ENCODE measurements at regions not wholly inside any gene's neighbourhood (a gene's known extent, or its start where the extent isn't known, plus 50 kb on each side); places are given as distances from the start of the nearest gene placed in this dataset.

DNA sequence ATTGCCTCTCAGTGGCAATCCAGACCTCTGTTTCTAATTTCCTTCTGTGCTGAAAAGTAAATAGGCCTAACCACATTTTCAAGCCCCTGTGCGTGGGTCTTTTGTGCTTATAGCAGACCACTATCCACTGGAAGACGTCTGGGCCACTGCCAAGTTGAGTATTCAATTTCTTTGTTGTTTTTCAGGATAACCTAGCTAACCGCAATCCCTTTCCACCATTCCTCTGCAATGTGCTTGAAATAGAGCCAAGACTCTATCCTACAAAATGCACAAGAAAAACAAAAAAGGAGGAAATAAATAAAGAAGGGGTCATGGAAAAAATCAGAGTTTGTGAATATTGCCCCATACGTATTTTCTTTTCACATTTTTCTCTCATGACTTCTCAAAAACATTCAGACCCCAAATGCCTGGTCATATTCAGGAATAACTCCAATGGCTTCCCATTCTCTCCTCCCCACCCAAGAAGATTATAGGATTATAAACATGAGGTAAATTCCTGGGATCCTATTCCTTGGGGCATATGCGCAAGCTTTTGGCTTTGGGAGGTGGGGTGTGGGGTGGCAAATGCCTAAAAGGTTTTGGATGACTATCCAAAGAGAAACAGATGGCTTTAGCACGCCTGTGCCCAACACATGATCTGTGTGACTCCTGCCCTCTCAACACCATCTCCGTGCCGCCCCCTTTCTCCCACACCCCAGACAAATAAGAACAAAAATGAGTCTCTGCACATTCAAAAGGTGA, 217.9 kb upstream of the THBS1 start:
- TF ChIP-seq, protein P1, sequence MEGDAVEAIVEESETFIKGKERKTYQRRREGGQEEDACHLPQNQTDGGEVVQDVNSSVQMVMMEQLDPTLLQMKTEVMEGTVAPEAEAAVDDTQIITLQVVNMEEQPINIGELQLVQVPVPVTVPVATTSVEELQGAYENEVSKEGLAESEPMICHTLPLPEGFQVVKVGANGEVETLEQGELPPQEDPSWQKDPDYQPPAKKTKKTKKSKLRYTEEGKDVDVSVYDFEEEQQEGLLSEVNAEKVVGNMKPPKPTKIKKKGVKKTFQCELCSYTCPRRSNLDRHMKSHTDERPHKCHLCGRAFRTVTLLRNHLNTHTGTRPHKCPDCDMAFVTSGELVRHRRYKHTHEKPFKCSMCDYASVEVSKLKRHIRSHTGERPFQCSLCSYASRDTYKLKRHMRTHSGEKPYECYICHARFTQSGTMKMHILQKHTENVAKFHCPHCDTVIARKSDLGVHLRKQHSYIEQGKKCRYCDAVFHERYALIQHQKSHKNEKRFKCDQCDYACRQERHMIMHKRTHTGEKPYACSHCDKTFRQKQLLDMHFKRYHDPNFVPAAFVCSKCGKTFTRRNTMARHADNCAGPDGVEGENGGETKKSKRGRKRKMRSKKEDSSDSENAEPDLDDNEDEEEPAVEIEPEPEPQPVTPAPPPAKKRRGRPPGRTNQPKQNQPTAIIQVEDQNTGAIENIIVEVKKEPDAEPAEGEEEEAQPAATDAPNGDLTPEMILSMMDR (IDR thresholded peaks at IDR 0.05; ENCODE audit: insufficient read depth, low read length, poor library complexity, severe bottlenecking), result no peak
- no peak for TF ChIP-seq EZH2phosphoT487 (conservative IDR thresholded peaks at IDR 0.05; ENCODE audit: low read length)
- no peaks in the 10 kb centered on the region for H3K9me3 ChIP-seq (ENCODE audit: insufficient read depth, low read length)
- H4K20me1 ChIP-seq (ENCODE audit: low read depth, low read length), result no peaks in the 10 kb centered on the region
- H3K36me3 ChIP-seq (ENCODE audit: low read length), result no peaks in the 10 kb centered on the region
- H3K27ac ChIP-seq (ENCODE audit: low read depth, low read length), result no peak overlapping the region
- no peak overlapping the region for H3K4me3 ChIP-seq (ENCODE audit: insufficient read depth, low read length, poor library complexity, severe bottlenecking)
- no peak overlapping the region for H2AFZ ChIP-seq (ENCODE audit: low read depth, low read length, severe bottlenecking)
- H3K9me2 ChIP-seq (replicated peaks; ENCODE audit: insufficient read depth, low read length), result no peaks in the 10 kb centered on the region
- no peaks in the 10 kb centered on the region for H3K27me3 ChIP-seq (ENCODE audit: low read length)
- H3F3A ChIP-seq (ENCODE audit: insufficient read depth), result no peaks in the 10 kb centered on the region
- no peak overlapping the region for H3K4me2 ChIP-seq (ENCODE audit: low read depth, low read length, poor library complexity, severe bottlenecking)
- no peaks in the 10 kb centered on the region for H3K79me2 ChIP-seq (ENCODE audit: insufficient read depth, low read length)
- no peak overlapping the region for H3K9ac ChIP-seq (ENCODE audit: low read length)

DNA sequence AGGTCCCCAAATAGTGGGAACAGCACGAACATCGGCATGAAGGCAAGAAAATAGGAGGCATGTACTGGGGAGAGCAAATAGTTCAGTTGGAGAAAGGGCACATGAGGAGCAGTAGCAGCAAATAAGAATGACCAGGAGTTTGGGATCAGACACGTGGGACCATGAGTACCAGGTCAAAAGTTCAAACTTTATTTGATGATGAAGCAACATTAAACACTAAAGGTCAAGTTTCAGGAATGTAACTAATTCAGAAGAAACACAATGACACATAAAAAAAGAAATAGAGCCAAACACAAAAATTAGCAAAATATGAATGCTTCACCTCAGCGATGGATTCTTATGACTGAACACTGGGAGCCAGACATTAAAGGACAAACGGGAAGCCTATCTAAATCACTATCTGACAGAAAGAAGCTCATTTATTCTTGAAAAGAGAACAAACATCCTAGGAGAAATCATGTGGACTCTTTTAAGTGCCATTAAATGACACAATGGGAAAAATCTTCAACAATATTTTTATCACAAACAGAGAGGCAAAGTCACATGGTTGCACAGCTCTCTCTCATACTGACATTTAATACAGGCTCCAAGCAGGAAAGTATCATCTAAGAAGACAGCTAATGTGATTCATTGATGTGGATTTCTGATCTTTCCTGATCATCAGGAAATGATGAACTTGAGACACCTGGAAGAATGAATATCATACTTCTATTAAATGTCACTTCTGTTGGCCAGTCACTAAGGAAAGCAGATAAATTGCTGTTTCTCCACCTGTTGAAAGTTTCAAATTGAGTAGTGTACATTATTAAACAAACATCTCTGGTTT, 216.9 kb upstream of the THBS1 start:
- H3K9ac ChIP-seq (ENCODE audit: low read length), result no peak overlapping the region
- no peaks in the 10 kb centered on the region for H3K9me2 ChIP-seq (replicated peaks; ENCODE audit: insufficient read depth, low read length)
- no peak overlapping the region for H2AFZ ChIP-seq (ENCODE audit: low read depth, low read length, severe bottlenecking)
- H3K36me3 ChIP-seq (ENCODE audit: low read length), result no peaks in the 10 kb centered on the region
- H3F3A ChIP-seq (ENCODE audit: insufficient read depth), result no peaks in the 10 kb centered on the region
- H3K9me3 ChIP-seq (ENCODE audit: insufficient read depth, low read length), result no peaks in the 10 kb centered on the region
- H4K20me1 ChIP-seq (ENCODE audit: low read depth, low read length), result no peaks in the 10 kb centered on the region
- no peak overlapping the region for H3K4me3 ChIP-seq (ENCODE audit: insufficient read depth, low read length, poor library complexity, severe bottlenecking)
- H3K79me2 ChIP-seq (ENCODE audit: insufficient read depth, low read length), result no peaks in the 10 kb centered on the region
- H3K27me3 ChIP-seq (ENCODE audit: low read length), result no peaks in the 10 kb centered on the region
- no peak overlapping the region for H3K27ac ChIP-seq (ENCODE audit: low read depth, low read length)
- TF ChIP-seq, protein P1 (IDR thresholded peaks at IDR 0.05; ENCODE audit: insufficient read depth, low read length, poor library complexity, severe bottlenecking), result no peak
- TF ChIP-seq EZH2phosphoT487 (conservative IDR thresholded peaks at IDR 0.05; ENCODE audit: low read length), result no peak
- no peak overlapping the region for H3K4me2 ChIP-seq (ENCODE audit: low read depth, low read length, poor library complexity, severe bottlenecking)

DNA sequence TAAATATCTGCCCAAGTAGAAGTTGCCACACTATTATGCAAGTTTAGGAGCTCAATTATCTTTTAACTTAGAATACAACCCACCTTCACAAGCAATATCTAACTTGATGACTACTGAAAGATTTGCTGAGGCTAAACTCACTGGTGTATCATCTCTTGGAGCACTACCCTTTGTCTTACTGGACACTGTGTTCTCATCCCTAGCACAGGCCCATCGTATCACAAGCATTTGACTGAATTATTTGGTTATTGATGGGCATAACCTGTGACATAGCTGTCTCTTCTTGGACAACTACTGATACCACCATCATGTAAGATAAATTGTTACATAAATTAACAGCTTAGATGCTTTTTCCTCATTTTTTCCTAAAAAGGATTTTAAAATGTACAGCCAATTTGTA, 216.2 kb upstream of the THBS1 start:
- Histone ChIP-seq H3K27me3 (ENCODE audit: low read length) (no peaks in the 10 kb centered on the region), H3F3A (ENCODE audit: insufficient read depth) (no peaks in the 10 kb centered on the region), H3K4me3 (ENCODE audit: insufficient read depth, low read length, poor library complexity, severe bottlenecking) (no peak overlapping the region), H2AFZ (ENCODE audit: low read depth, low read length, severe bottlenecking) (no peak overlapping the region), H3K9me2 (replicated peaks; ENCODE audit: insufficient read depth, low read length) (no peaks in the 10 kb centered on the region), H3K4me2 (ENCODE audit: low read depth, low read length, poor library complexity, severe bottlenecking) (no peak overlapping the region), H4K20me1 (ENCODE audit: low read depth, low read length) (no peaks in the 10 kb centered on the region), H3K9ac (ENCODE audit: low read length) (no peak overlapping the region), H3K9me3 (ENCODE audit: insufficient read depth, low read length) (no peaks in the 10 kb centered on the region), H3K79me2 (ENCODE audit: insufficient read depth, low read length) (no peaks in the 10 kb centered on the region), H3K36me3 (ENCODE audit: low read length) (no peaks in the 10 kb centered on the region), H3K27ac (ENCODE audit: low read depth, low read length) (no peak overlapping the region)
- TF ChIP-seq EZH2phosphoT487 (conservative IDR thresholded peaks at IDR 0.05; ENCODE audit: low read length), result no peak
- TF ChIP-seq, protein P1 (IDR thresholded peaks at IDR 0.05; ENCODE audit: insufficient read depth, low read length, poor library complexity, severe bottlenecking), result no peak

Measured in SU-DHL-6 (cell line).